AG09319 (cell line): ENCODE measurements at regions not wholly inside any gene's neighbourhood (a gene's known extent, or its start where the extent isn't known, plus 50 kb on each side); places are given as distances from the start of the nearest gene placed in this dataset.
"Not testable (repeated sequence)": the region's sequence is repeated elsewhere in the genome, so short reads cannot be mapped to it uniquely, and the experiment has no call there.

ENCODE experiments used
- DNase-seq: peaks from one replicate; pipeline ENCODE4 v3.0.0-alpha.2; 2010; ENCODE audit warnings: low read depth; ENCODE audit errors: extremely low read depth
- CTCF ChIP-seq: IDR thresholded peaks from 2 replicates; pipeline ENCODE4 v1.5.1; 2011; ENCODE audit warnings: low read depth, mild to moderate bottlenecking, inconsistent platforms, low read length, moderate library complexity

- no peak for TF ChIP-seq CTCF
- no peak for DNase-seq
These were observed 735.0 kb upstream of the ZWINT start for GRCh38 chr10:57096044-57096443.

- TF ChIP-seq CTCF = no peak
- DNase-seq = no peak
These were observed 733.9 kb upstream of the ZWINT start for GRCh38 chr10:57094965-57095364.

DNA sequence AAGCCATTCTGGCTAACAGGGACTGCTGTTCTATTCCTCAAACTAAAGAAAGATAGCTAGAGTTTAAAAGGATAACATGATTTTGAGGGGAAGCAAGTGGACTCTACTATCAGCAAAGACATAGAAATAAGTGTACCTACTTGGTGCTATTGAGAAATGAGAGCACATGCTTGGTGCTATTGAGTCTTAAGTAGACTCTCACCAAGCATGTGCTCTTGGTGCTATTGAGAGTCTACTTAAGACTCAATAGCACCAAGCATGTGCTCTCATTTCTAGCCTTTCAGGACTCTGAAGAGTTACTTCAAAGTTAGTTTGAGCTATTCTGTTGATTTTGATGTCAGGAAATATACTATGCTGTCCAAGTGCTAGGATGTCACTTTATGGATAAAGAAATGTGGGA is 733.0 kb upstream of the ZWINT start:
- TF ChIP-seq CTCF = no peak
- no peak for DNase-seq

- no peak for DNase-seq
- no peak for TF ChIP-seq CTCF
These were observed 692.5 kb upstream of the ZWINT start for GRCh38 chr10:57053530-57053929.

- no peak for DNase-seq
- no peak for TF ChIP-seq CTCF
These were observed 688.0 kb upstream of the ZWINT start for GRCh38 chr10:57049096-57049495.

DNA sequence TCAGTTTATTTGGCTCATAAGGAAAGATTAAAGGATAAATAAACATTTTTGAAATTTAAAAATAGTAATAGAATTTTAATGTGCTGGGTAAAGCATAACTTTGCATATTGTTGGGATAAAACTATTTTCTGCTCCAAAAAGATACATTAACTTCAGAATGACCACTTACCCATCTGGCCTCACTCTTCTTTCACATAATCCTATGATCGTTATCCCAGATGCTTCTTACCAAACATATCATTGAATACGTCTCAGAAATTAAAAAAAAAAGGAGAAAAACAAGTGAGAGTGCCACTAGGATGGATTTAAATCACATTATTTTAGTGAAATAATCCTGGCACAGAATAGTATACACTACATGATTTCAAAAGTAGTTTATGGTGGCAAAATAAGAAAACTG is 677.5 kb upstream of the ZWINT start:
- no peak for TF ChIP-seq CTCF

GRCh38 chr10:57035310-57035709 is 674.3 kb upstream of the ZWINT start:
- no peak for DNase-seq
- no peak for TF ChIP-seq CTCF

More for the DNA sequence above, 677.5 kb upstream of the ZWINT start:
- no peak for DNase-seq

DNA sequence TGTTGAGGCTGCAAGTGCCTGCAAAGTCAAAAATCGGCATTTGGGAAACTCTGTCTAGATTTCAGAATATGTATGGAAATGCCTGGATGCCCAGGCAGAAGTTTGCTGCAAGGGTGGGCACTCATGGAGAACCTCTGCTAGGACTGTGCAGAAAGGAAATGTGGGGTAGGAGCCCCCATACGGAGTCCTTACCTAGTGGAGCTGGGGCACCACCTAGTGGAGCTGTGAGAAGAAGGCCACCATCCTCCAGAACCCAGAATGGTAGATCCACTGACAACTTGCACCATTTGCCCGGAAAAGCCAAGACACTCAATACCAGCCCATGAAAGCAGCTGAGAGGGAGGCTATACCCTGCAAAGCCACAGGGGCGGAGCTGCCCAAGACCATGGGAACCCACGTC is 671.2 kb upstream of the ZWINT start:
- not testable (repeated sequence) for DNase-seq
